Superior temporal gyrus (tissue), 1 donor: ENCODE measurements at regions not wholly inside any gene's neighbourhood (a gene's known extent, or its start where the extent isn't known, plus 50 kb on each side); places are given as distances from the start of the nearest gene placed in this dataset.
"Not testable (repeated sequence)": the region's sequence is repeated elsewhere in the genome, so short reads cannot be mapped to it uniquely, and the experiment has no call there.

Experiments
- DNase-seq: peaks from one replicate; pipeline ENCODE4 v3.0.0-alpha.2; 2016; ENCODE audit errors: extremely low spot score

GRCh38 chr2:16055848-16056580 is 115.7 kb downstream of the MYCN start:
- peak; percentile 36 for DNase-seq

DNA sequence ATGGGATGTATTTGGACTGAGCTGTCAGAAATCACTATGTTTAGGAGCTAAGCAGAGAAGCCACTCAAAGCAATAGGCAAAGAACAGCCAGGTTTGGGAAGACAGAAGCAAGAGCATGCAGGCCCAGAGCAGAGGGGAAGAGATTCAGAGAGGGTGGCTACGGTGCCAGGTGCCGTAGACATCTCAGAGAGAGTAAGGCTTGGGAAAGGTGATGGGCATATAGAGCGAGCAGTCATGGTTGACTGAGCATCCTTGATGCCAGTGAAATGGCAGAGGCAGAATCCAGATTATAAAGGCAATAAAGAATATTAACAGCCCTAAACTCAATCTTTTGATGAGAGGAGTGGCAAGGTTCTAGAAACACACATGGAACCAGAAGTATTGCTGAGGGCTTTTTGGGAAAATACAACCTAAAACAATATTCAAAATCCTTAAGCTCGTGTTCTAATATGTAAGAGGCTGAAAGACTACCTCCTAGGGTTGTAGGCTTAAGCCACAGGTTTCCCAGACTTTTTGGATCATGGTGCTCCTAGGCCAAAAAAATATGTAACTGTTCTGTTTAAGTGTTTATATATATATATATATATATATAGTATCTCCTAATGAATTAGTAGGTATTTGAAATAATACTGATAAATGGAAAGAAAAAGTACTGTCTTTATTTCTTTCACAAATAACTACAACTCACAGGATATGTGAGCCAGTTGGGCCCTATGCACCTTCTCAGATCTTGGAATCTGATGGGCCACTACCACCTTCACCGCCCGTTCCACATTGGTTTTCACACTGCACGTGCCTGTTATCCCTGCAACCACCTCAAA is 113.3 kb downstream of the MYCN start:
- DNase-seq: no peak

GRCh38 chr2:16052571-16053052 is 112.3 kb downstream of the MYCN start:
- not testable (repeated sequence) for DNase-seq

- no peak for DNase-seq
Measured at GRCh38 chr2:16051841-16052564, 111.7 kb downstream of the MYCN start.

GRCh38 chr2:16050908-16051489 is 110.6 kb downstream of the MYCN start:
- no peak for DNase-seq

- DNase-seq: no peak
Measured at GRCh38 chr2:16050261-16050907, 110.0 kb downstream of the MYCN start.

DNA sequence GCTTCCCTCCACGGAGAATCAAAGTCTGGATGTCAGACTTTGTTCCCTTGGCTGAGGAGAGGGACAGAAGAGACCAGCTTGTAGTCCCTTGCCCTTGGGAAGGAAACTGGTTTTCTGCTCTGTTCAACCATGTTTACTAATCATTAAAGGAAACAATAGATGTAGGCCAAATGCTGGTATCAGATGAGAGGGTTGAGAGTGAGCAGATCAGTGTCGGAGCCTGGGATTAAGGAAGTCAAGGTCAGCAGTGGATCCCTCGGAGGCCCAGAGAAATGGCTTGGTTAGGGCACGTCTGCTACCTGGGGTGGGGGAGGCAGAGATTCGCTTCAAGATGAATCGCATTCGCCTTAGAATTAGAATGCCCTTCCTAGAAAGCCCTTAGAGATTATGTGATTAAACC is 109.1 kb downstream of the MYCN start:
- no peak for DNase-seq

GRCh38 chr2:16048466-16048865 is 108.1 kb downstream of the MYCN start:
- DNase-seq: no peak

GRCh38 chr2:16047701-16048100 is 107.4 kb downstream of the MYCN start:
- DNase-seq: no peak

DNA sequence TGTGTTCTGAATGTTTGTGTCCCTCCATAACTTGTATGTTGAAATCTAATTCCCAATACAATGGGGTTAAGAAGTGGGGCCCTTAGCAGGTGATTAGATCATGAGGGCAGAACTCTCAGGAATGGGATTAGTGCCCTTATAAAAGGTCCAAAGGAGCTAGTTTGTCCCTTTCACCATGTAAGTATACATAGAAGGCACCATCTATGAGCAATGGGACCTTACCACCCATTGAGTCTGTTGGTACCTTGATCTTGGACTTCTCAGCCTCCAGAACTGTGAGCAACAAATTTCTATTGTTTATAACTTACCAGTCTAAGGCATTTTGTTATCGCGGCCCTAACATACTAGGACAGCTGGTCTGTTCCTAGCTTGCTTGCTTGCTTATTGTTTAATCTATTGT is 106.3 kb downstream of the MYCN start:
- no peak for DNase-seq

DNA sequence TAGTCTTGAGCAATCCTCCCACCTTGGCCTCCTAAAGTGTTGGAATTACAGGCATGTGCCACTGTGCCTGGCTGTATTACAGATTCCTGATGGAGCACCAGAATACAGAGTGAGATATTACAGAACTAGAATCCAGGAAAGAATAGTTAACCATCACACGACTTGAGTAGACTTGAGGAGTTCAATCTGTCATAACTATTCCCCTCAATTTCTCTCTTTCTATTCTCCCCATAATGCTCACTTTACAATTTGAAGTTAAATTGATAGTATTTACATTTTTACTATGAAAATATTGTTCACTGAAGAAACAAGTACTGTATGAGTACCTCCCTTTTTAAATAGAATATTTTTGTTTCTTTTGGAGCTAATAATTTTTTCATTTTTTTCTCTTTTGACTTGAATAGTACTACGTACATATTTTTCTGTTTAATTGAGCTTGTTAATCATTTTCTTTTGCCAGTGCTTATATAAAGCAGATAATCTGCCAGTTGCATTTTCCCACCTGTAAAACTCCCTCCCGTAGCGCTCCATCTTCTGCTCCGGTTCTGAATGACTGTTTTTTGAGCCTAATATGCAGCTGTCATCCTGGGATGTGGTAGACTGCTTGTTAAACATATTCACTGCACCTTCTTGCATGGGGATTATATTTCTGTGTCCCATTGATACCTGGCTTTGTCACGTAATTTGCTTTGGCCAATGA is 105.5 kb downstream of the MYCN start:
- DNase-seq: no peak

GRCh38 chr2:16044946-16045456 is 104.7 kb downstream of the MYCN start:
- no peak for DNase-seq

GRCh38 chr2:16043627-16044026 is 103.3 kb downstream of the MYCN start:
- DNase-seq: no peak

DNA sequence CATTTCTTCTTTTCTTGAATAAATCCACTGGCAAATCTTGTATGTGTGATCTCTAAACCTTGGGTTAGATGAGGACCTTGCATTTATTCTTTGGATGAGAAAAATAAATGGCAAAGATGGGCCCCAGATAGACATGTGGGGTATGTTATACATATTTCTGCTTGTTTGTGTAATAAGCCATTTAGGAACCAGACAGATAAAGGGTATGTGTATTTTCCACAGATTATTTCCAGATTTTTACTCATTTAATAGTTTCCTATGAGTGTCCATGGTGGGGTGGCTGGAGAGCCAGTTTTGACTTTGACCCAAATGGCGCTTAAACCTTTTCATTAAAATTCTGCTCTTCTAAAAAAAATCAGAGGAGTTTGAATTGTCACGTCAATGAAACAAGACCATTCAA is 102.8 kb downstream of the MYCN start:
- DNase-seq: no peak

- DNase-seq: no peak
Measured at GRCh38 chr2:16042201-16042700, 101.9 kb downstream of the MYCN start.

DNA sequence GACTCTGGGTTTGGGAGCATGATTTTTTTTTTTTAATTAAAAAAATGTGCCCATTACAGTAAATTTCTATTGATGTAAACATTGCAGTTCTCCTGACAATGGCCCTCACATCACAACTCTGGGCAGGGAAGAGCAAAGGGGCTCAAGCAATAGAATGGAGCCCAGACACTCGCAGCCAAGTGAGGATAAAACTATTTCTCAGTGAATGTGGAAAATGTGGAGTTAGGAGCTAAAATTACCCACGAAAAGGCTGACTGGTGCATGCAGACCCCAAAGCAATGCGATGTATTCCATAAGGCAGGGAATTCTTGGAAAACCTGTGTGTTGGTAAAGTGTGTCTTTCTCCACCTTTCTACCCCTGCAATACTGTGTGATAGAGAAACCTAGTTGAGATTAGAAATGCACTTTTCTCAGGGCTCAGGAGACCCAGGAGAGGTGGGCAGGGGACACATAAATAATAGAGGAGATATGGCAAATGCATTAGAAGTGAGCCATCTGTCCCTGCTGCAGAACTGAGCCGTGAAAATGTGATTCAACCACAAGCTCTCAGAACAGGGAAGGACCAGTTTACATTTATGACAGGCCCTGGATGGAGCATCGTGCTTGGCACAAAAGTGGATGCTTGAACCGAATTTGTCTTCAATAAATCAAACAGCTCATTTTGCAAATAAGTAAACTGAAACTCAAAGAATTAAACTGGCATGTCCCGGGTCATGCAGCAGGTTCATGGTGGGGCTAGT is 100.1 kb downstream of the MYCN start:
- DNase-seq: no peak

GRCh38 chr2:16039823-16040222 is 99.5 kb downstream of the MYCN start:
- DNase-seq: no peak

- no peak for DNase-seq
Measured at GRCh38 chr2:16039055-16039454, 98.7 kb downstream of the MYCN start.

DNA sequence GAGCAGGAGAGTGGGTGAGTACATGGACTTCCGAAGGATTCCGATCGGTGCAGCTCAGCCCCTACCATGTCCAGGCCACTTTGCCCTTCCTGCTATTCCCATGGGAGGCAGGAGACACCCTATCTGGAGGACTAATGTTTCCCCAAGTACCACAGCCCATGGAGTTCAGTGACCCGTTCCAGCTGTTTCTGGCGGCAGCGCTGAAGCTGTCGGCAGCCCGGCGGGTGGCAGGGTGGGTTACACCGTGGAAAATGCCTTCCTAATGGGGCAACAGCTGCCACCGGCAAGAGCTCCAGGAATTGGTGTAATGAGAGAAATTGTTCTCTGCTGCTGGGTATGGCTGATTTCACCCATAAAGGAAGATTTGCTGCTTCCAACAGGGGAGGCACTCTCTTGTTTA is 98.3 kb downstream of the MYCN start:
- no peak for DNase-seq
